ENCODE measurements at regions not wholly inside any gene's neighbourhood (a gene's known extent, or its start where the extent isn't known, plus 50 kb on each side); places are given as distances from the start of the nearest gene placed in this dataset.

DNA sequence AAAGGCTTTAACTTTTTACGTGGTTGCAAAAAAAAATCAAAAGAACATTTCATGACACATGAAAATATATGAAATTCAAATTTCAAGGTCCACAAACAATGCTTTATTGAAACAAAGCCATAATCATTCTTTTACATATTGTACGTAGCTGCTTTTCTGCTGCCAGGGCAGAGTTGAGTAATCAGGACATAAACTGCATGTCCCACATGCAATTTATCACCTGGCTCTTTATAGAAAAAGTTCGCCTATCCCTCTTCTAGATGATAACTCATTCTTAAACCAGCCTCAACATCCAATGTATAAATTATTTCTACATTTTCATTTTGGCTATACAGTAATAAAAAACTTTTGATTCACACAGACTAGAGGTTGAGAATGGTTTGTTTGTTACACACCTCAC lies 154.9 kb downstream of the AXIN2 start:
- TF ChIP-seq, protein P1, sequence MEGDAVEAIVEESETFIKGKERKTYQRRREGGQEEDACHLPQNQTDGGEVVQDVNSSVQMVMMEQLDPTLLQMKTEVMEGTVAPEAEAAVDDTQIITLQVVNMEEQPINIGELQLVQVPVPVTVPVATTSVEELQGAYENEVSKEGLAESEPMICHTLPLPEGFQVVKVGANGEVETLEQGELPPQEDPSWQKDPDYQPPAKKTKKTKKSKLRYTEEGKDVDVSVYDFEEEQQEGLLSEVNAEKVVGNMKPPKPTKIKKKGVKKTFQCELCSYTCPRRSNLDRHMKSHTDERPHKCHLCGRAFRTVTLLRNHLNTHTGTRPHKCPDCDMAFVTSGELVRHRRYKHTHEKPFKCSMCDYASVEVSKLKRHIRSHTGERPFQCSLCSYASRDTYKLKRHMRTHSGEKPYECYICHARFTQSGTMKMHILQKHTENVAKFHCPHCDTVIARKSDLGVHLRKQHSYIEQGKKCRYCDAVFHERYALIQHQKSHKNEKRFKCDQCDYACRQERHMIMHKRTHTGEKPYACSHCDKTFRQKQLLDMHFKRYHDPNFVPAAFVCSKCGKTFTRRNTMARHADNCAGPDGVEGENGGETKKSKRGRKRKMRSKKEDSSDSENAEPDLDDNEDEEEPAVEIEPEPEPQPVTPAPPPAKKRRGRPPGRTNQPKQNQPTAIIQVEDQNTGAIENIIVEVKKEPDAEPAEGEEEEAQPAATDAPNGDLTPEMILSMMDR (IDR thresholded peaks at IDR 0.05; ENCODE audit: insufficient read depth, low read depth, low read length): no peak
- TF ChIP-seq EZH2 (IDR thresholded peaks at IDR 0.05; ENCODE audit: insufficient read depth, low read length): no peak

Measured in astrocyte (in vitro differentiated cells and primary cell).